ENCODE measurements at regions not wholly inside any gene's neighbourhood (a gene's known extent, or its start where the extent isn't known, plus 50 kb on each side); places are given as distances from the start of the nearest gene placed in this dataset.
"Not testable (repeated sequence)": the region's sequence is repeated elsewhere in the genome, so short reads cannot be mapped to it uniquely, and the experiment has no call there.

DNA sequence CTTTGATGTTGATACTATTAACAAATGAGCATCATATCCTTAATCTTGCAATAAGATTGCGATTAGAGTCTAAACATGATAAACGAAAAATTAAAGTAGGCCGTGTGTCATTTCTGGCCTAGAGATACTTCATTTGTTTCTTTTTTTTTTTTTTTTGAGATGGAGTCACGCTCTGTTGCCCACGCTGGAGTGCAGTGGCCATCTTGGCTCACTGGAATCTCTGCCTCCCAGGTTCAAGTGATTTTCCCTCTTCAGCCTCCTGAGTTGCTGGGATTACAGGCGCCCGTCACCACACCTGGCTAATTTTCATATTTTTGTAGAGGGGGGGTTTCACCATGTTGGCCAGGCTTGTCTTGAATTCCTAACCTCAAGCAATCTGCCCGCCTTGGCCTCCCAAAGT is 446.9 kb downstream of the PCNX1 start:
- no peak overlapping the region for H3K27ac ChIP-seq
- no peak for TF ChIP-seq CTCF (conservative IDR thresholded peaks at IDR 0.05)

DNA sequence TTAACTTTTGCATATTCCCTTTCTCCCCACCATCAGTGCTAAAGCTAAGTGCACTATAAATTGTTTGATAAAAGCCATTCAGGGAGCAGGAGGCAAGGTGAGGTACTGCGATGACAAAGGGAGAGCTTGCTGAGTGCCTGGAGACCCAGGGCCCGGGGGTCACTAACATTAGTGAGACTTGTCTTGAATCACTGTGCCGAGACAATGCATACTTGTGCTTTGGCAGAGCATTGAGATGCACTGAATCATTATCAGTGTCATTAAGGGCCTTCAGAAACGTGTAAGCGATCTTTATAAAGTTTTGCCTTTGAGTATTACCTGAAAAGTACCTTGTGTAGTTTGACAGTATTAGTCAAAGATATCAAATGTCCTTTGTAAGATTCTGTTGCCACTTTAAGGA is 447.5 kb downstream of the PCNX1 start:
- no peak for TF ChIP-seq CTCF (conservative IDR thresholded peaks at IDR 0.05)
- no peak overlapping the region for H3K27ac ChIP-seq

DNA sequence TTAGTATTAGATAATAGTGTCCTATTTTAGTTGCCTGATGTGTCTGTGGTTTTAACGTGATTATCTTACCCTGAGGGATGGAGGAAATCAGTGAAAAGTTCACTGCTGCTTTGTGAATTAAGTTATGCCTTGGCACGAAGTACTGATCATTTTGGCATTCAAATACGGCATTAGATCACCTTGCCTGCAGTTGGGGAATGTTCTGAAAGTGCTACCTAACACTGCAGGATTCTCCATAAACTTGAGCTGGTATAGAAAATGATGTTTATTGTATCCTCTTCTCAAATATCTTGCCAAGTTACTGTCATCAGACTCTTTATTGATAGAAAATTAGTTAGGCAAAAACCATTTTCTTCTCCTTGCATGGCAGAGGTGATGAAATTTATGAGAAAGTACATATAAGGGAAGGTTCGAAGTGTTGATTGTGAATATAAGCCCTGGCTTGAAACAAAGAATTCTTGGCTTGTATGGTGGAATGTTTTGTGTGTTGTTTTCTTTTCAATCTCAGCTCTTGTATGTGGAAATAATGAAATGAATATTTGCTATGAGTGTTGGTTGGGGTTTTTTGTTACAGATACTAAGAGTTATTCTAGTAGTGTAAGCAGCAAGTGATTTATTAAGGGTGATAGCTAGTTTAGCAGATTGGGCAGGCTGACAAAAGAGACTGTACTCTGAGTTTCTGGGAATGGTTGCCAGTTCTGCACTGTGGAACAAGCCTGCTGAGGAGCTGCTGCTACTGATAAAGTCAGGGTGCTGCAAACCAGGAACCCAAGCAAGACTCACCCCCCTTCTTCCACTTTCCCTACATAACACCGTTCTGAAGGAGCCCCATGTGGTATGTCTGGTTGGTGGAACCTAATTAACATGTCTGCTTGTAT is 448.3 kb downstream of the PCNX1 start:
- no peak overlapping the region for H3K27ac ChIP-seq
- TF ChIP-seq CTCF (conservative IDR thresholded peaks at IDR 0.05): no peak

GRCh38 chr14:71358209-71358931 is 451.1 kb downstream of the PCNX1 start:
- H3K27ac ChIP-seq: no peak overlapping the region
- TF ChIP-seq CTCF (conservative IDR thresholded peaks at IDR 0.05): no peak

GRCh38 chr14:71358932-71359421 is 451.7 kb downstream of the PCNX1 start:
- not testable (repeated sequence) for H3K27ac ChIP-seq

DNA sequence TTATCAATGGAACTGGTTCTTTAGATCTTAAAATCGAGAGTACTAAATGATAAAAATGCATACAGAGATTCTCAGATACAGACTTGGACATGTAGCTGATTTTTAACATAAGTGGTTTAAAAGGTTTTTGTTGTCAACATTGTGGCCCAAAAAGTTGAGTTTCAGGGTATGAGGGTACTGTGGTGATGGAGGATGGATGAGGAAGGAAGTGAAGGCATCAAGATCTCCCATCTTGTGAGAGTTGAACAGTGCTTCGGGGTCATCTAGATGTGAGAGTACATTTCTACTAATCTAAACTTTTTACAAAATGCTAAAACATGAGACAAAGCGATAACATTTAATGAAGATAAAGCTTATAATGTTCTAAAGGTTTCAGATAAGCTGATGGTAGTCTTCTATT is 452.6 kb downstream of the PCNX1 start:
- no peak overlapping the region for H3K27ac ChIP-seq
- no peak for TF ChIP-seq CTCF (conservative IDR thresholded peaks at IDR 0.05)

GRCh38 chr14:71361336-71361735 is 454.1 kb downstream of the PCNX1 start:
- no peak for TF ChIP-seq CTCF (conservative IDR thresholded peaks at IDR 0.05)
- no peak overlapping the region for H3K27ac ChIP-seq

DNA sequence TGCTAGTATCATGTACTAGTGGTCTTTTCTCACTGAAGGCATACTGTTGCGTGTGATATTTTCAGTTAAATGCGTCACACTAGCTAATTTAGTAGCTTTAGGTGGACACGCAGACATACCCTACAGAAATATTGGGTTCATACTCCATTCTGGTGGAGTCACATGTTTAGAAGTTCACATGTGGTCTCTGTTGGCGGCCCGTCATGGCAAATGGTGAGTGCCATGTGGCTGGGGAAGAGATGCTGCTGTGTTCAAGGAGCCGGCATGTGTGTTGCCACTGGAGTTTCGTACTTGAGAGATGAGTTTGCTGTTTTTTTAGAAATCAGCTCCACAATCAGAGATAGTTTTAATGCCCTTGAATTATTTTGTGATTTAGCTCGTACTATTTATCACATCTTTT is 454.6 kb downstream of the PCNX1 start:
- H3K27ac ChIP-seq: no peak overlapping the region

More for the DNA sequence above, 454.6 kb downstream of the PCNX1 start:
- no peak for TF ChIP-seq CTCF (conservative IDR thresholded peaks at IDR 0.05)
